ENCODE measurements at regions not wholly inside any gene's neighbourhood (a gene's known extent, or its start where the extent isn't known, plus 50 kb on each side); places are given as distances from the start of the nearest gene placed in this dataset.

- TF ChIP-seq POLR2A (IDR thresholded peaks at IDR 0.05) (no peak), CTCF (IDR thresholded peaks at IDR 0.05) (no peak)
These were observed 1308.0 kb downstream of the CDY2B start for GRCh38 chrY:16572061-16572460.

Measured in adrenal gland (tissue), 5 donors.